ENCODE measurements at regions not wholly inside any gene's neighbourhood (a gene's known extent, or its start where the extent isn't known, plus 50 kb on each side); places are given as distances from the start of the nearest gene placed in this dataset.

DNA sequence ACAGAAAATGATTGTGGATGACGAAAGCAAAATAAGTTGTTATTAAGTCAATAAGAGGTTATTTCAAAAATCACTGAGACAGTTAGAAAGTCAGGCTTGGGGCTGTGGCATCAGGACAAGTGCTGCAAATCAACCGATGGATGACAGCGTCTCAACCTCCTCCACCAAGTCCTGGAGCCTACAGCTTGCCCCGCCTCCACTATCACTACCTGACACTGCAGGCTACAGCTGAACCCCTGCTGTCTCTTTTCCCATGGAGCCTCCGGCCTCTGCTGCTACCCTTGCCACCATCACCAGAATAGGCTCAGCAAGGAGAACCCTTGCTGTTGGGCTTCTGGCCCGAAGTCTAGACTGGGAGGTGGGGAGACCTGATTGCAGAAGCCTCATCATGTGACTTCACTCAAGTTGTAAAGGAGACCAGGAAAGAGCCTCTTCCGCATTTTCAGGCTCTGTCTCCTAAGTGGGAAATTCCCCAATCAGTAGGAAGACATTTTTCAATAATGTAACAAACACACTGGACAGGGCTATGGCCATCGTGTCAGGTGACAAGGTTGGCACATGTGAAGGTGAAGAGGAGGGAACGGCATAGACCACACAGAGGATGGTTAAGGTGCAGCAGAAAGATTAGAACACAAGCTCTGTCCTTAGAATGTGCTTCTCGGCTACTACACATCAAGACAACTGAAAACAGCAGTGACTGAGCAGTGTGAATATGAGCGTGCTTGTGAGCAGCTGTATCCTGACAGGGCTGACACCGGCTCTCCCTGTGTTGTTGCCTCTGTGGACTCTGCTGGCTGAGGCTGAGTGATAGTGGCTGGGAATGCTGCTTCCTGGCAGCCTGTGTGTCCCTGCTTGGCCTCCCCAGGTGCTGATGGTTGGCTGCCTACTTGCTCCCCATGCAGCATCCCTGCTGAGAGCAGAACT, 660.7 kb downstream of the PTPRU start:
- no peak for TF ChIP-seq SMC3 (conservative IDR thresholded peaks at IDR 0.05; ENCODE audit: poor library complexity)
- TF ChIP-seq, protein P1, sequence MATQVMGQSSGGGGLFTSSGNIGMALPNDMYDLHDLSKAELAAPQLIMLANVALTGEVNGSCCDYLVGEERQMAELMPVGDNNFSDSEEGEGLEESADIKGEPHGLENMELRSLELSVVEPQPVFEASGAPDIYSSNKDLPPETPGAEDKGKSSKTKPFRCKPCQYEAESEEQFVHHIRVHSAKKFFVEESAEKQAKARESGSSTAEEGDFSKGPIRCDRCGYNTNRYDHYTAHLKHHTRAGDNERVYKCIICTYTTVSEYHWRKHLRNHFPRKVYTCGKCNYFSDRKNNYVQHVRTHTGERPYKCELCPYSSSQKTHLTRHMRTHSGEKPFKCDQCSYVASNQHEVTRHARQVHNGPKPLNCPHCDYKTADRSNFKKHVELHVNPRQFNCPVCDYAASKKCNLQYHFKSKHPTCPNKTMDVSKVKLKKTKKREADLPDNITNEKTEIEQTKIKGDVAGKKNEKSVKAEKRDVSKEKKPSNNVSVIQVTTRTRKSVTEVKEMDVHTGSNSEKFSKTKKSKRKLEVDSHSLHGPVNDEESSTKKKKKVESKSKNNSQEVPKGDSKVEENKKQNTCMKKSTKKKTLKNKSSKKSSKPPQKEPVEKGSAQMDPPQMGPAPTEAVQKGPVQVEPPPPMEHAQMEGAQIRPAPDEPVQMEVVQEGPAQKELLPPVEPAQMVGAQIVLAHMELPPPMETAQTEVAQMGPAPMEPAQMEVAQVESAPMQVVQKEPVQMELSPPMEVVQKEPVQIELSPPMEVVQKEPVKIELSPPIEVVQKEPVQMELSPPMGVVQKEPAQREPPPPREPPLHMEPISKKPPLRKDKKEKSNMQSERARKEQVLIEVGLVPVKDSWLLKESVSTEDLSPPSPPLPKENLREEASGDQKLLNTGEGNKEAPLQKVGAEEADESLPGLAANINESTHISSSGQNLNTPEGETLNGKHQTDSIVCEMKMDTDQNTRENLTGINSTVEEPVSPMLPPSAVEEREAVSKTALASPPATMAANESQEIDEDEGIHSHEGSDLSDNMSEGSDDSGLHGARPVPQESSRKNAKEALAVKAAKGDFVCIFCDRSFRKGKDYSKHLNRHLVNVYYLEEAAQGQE (IDR thresholded peaks at IDR 0.05; ENCODE audit: borderline replicate concordance), result no peak

Data from neural cell (in vitro differentiated cells).